Duodenal mucosa (tissue), 2 donors: ENCODE measurements at regions not wholly inside any gene's neighbourhood (a gene's known extent, or its start where the extent isn't known, plus 50 kb on each side); places are given as distances from the start of the nearest gene placed in this dataset.

ENCODE experiments used
- H3K27ac ChIP-seq: one replicate; pipeline ENCODE4 v1.7.0; 2013; ENCODE audit warnings: low read depth, low read length
- H3K27me3 ChIP-seq, 2 donors: one replicate each; pipeline ENCODE4 v1.7.0; 2013; ENCODE audit warnings: low read length in 2 of 2, control low read depth in 1 of 2; ENCODE audit not compliant: insufficient read depth in 2 of 2, control insufficient read depth in 1 of 2
- H3K36me3 ChIP-seq, 2 donors: one replicate each; pipeline ENCODE4 v1.7.0; 2013; ENCODE audit warnings: low read length in 2 of 2, control low read depth in 1 of 2; ENCODE audit not compliant: insufficient read depth in 2 of 2, control insufficient read depth in 1 of 2
- H3K4me1 ChIP-seq, 2 donors: one replicate each; pipeline ENCODE4 v1.7.0; 2013; ENCODE audit warnings: low read length in 2 of 2, control low read depth in 1 of 2; ENCODE audit not compliant: insufficient read depth in 2 of 2, control insufficient read depth in 1 of 2
- H3K4me3 ChIP-seq, 2 donors: one replicate each; pipeline ENCODE4 v1.7.0; 2013; ENCODE audit warnings: low read length in 2 of 2, low read depth in 1 of 2
- H3K9ac ChIP-seq, 2 donors: one replicate each; pipeline ENCODE4 v1.7.0; 2013; ENCODE audit warnings: low read length in 2 of 2, low read depth in 1 of 2
- H3K9me3 ChIP-seq, 2 donors: one replicate each; pipeline ENCODE4 v1.7.0; 2013; ENCODE audit warnings: low read length in 2 of 2, control low read depth in 1 of 2; ENCODE audit not compliant: control insufficient read depth in 1 of 2

DNA sequence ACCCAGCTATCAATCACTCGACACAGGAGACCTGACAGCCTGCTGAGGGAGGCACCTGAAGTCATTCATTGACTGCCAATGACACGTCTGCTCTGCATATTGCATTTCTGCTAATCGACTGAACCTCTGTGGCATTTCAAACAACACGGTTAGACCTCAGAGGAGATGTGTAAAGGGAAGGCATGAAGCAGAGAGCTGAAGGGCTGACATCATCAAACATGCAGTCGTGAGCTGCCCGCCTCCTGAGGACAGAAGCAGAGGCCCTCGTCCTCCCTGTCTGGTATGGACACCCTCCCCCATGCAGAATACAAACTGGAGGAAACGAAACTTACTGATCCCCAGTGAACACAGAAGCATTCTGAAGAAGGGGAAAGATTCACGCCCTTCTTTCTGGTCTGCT, 462.6 kb upstream of the MGMT start:
- Histone ChIP-seq H3K27ac (no peak overlapping the region), H3K36me3 (no peaks in the 10 kb centered on the region), H3K4me3 (no peak overlapping the region), H3K4me1 (no peaks in the 10 kb centered on the region), H3K27me3 (no peaks in the 10 kb centered on the region), H3K9ac (no peak overlapping the region), H3K9me3 (no peaks in the 10 kb centered on the region)

DNA sequence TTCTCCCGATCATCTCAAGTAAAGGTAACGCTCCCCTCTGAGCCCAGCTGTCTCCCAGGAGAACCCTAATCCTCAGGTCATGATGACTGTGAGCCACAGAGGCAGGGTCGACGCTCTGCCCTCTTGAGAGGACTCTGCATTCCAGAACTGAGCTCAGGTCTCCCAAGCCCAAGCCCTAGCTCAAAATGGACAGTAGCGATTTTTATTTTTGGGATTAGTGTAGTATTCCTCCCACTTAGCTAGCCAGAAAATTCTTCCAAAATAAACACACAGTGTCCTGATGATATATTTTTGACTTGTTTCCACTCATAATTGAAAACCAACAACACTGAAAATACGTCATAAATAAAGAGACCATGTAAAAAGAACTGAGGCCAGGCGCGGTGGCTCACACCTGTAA, 462.0 kb upstream of the MGMT start:
- H3K4me1 ChIP-seq = no peaks in the 10 kb centered on the region
- no peak overlapping the region for H3K4me3 ChIP-seq

DNA sequence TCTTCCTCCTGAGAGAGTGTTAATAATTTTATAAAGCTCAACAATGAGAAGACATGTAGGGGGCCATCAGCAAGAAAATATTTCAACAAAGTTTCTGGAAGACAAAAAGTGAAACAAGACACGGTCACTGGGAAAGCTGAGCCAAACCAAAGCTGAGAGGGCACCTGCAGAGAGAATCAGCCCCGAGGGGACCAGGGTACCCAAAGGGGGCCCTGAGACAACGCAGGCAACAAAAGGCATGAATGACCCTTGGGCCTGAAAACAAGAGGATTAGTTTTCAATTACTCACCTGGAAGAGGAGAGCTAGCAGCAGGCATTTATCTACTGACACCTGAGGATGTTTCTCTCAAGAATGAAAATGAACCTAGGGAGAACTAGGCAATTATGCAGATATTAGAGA, 461.2 kb upstream of the MGMT start:
- Histone ChIP-seq H3K4me3 (no peak overlapping the region), H3K27ac (no peak overlapping the region), H3K27me3 (no peaks in the 10 kb centered on the region), H3K9ac (no peak overlapping the region), H3K4me1 (no peaks in the 10 kb centered on the region), H3K9me3 (no peaks in the 10 kb centered on the region), H3K36me3 (no peaks in the 10 kb centered on the region)

More for the DNA sequence above, 462.0 kb upstream of the MGMT start:
- Histone ChIP-seq H3K27ac (no peak overlapping the region), H3K9ac (no peak overlapping the region), H3K9me3 (no peaks in the 10 kb centered on the region), H3K36me3 (no peaks in the 10 kb centered on the region), H3K27me3 (no peaks in the 10 kb centered on the region)

DNA sequence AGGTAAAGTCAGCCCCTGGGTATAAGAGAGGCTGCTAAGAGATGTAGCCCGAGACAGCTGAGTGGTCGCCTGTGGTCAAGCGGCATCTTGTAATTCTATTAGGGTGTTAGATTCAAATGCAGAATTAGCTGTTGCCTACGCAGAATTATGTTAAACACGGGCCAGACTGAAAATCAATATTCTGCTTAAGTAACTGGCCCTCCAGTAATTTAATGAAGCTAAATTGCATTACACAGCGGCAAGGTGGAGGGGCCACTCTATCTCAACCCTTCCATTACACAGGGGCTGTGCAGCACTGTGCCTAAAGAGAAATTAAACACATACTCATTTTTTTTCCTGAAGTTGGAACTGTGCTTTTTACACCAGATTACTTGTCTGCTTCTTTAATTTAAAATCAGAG, 448.5 kb upstream of the MGMT start:
- Histone ChIP-seq H3K9ac (no peak overlapping the region), H3K4me1 (no peaks in the 10 kb centered on the region), H3K4me3 (no peak overlapping the region), H3K27ac (no peak overlapping the region), H3K36me3 (no peaks in the 10 kb centered on the region), H3K9me3 (no peaks in the 10 kb centered on the region), H3K27me3 (peaks cover 0 to 8% of the 10 kb centered on the region in 2 donors)

DNA sequence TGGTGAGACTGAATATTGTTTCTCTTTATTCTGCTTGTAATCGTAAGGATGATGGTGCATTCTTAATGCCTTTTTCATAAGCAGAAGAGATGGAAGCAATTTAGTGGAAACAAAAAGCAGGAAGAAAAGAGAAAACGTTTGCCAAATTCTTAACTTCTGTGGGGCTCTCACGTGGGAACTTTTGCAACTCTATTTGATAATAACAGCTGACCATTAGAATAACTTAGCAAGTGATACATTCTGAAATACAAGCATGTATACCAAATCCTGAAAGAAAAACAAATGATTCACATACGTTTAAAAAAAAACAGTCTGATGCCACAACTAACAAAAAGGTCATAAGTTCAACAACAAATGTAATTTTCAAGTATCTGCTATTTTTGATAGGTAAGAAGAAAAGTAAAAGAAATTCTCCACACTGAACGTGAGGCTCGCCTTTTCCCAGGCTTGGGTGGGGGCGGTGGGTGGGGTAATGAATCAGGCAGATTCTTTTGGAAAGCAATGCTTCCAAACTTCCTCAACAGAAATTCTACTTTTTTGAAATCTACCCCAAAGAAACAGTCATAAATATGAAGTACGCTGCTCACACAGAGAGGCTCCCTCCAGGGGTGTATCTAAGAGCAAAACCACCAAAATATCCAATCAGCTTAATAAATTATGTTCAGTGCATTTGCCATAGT, 446.2 kb upstream of the MGMT start:
- no peak overlapping the region for H3K27ac ChIP-seq

DNA sequence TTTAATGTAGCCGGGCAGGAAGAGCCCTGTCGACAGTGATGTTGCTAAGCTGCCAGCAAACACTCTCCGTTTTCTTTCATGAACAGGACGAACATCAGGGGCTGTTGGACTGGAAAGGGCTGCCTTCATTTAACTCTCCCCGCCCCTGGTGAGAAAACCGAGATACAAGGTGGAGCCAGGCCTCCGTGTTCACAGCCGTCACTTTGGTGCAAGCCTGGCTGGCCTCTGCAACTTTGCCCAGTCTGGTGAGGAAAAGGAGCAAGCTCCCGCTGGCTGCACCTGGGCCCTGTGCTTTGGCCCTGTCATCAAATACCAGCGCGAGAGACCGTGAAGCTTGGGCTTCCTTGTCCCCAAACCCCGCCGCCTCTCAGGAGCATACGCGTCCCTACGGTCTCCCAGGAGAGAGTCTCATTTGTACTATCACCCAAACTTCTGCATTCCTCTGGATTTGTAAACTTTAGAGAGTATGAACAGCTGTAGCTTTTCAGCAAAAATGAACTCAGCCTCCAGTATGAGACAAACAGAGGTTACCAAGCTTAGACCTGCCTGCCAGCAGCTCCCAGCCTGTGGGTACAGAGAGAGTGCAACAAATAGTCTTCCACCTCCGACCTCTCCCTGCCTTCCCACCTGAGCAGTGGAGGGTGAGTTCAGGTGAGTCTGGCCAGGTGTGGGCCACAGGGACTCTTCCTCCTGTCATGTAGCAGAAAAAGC, 445.3 kb upstream of the MGMT start:
- H3K27ac ChIP-seq = no peak overlapping the region

More for the DNA sequence above, 446.2 kb upstream of the MGMT start:
- Histone ChIP-seq H3K4me3 (no peak overlapping the region), H3K36me3 (no peaks in the 10 kb centered on the region), H3K4me1 (no peaks in the 10 kb centered on the region), H3K9ac (no peak overlapping the region), H3K9me3 (no peaks in the 10 kb centered on the region), H3K27me3 (peaks cover 0 to 8% of the 10 kb centered on the region in 2 donors)

DNA sequence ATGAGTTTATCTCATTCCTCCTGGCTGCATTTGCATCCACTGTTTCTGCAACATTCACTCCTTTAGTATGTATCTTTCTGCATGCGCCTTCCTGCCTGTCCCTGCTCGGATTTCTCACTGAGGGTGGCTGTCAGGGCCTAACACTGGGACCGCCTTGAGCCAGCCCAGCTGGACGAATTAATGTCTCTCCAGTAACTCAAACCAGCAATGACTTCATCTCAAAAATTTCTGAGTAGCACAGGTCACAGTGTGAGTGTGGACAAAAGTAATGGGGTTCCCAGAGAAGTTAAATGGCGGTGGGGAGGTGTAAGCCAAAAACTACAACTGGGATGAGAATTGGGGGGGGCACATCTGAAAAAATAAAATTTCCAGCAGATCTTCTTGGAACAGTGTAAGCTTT, 444.0 kb upstream of the MGMT start:
- H3K36me3 ChIP-seq = no peaks in the 10 kb centered on the region
- H3K27me3 ChIP-seq = no peaks in the 10 kb centered on the region
- H3K9ac ChIP-seq = no peak overlapping the region
- H3K4me3 ChIP-seq = no peak overlapping the region
- no peaks in the 10 kb centered on the region for H3K4me1 ChIP-seq
- H3K27ac ChIP-seq = no peak overlapping the region
- H3K9me3 ChIP-seq = no peaks in the 10 kb centered on the region

More for the DNA sequence above, 445.3 kb upstream of the MGMT start:
- H3K9ac ChIP-seq = no peak overlapping the region
- no peaks in the 10 kb centered on the region for H3K4me1 ChIP-seq
- no peaks in the 10 kb centered on the region for H3K9me3 ChIP-seq
- no peak overlapping the region for H3K4me3 ChIP-seq
- H3K36me3 ChIP-seq = no peaks in the 10 kb centered on the region
- H3K27me3 ChIP-seq = peaks cover 0 to 4% of the 10 kb centered on the region in 2 donors

DNA sequence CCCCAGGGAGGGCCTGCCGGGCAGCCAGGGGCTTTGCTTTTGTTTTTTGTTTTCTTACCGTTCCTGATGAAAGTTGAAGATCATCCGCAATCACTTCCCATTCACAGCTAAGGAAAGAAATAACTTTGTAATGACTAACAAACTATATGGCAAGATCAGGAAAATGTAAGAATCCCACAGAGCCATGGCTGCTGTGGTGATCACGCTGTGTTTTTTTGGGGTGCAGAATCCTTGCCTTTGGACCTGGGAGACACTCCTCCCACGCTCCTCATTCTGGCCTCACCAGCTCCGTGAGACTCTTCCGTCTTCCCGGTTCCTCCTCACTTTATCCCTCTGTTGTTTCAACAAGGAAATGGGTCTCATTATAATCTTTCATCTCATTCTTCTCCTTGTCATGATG, 443.0 kb upstream of the MGMT start:
- H3K9ac ChIP-seq = no peak overlapping the region
- no peaks in the 10 kb centered on the region for H3K4me1 ChIP-seq
- H3K36me3 ChIP-seq = no peaks in the 10 kb centered on the region
- no peak overlapping the region for H3K4me3 ChIP-seq
- H3K27ac ChIP-seq = no peak overlapping the region
- H3K9me3 ChIP-seq = no peaks in the 10 kb centered on the region
- no peaks in the 10 kb centered on the region for H3K27me3 ChIP-seq

DNA sequence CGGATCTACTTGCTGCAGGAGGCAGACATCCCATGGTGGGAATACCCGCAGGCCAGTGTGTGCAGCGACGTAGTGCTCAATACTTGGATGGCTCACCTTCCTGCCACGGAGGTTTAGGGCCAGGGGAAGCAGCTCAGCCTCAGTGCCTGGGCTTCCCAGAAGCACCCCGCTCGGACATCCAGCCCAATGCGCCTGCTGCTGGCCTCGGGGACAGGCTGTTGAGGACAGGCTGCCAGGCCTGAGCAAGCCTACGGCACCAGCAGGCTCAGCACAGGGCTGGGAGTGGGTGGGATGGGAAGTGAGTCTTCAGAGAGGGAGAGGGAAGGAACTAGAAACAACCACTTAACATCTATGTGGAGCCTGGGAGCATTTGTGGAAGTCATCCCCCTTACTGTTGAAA, 441.3 kb upstream of the MGMT start:
- Histone ChIP-seq H3K4me1 (no peaks in the 10 kb centered on the region), H3K9me3 (no peaks in the 10 kb centered on the region), H3K27ac (no peak overlapping the region), H3K36me3 (no peaks in the 10 kb centered on the region), H3K9ac (no peak overlapping the region), H3K27me3 (peaks cover 0 to 8% of the 10 kb centered on the region in 2 donors), H3K4me3 (no peak overlapping the region)

DNA sequence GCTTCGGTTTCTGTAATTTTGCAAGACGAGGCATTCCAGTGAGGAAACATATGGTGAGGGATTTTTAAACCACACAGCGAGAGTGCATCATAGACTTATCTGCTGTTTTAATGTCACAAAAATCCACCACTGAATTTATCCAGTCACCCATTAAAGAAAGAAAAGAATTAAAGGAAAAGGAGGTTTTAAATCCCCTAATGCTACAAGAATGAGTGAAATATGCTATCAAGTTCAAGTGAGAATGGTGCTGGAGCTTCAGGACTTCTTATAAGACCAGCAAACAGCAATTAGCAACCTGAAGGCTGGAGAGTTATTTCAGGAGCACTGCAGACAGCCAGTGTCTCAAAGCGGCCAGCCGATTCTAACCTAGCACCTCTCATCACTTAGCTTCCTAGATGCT, 439.1 kb upstream of the MGMT start:
- H3K9me3 ChIP-seq = no peaks in the 10 kb centered on the region
- H3K9ac ChIP-seq = no peak overlapping the region
- no peaks in the 10 kb centered on the region for H3K4me1 ChIP-seq
- H3K27ac ChIP-seq = no peak overlapping the region
- H3K36me3 ChIP-seq = no peaks in the 10 kb centered on the region
- H3K27me3 ChIP-seq = peaks cover 0 to 20% of the 10 kb centered on the region in 2 donors
- no peak overlapping the region for H3K4me3 ChIP-seq
